Spleen (tissue), 11 donors: ENCODE measurements at regions not wholly inside any gene's neighbourhood (a gene's known extent, or its start where the extent isn't known, plus 50 kb on each side); places are given as distances from the start of the nearest gene placed in this dataset.

ENCODE experiments used
- DNase-seq: peaks from one replicate; pipeline ENCODE4 v3.0.0-alpha.2; 2020
- H3K27ac ChIP-seq, 8 donors: fragments of 200-600 bp; sonication (generic) in 7 of 8; 1 replicate in 4 of 8; 2 replicates in 4 of 8; pipeline versions ENCODE4 v1.5.0 to v1.8.0; 2016 to 2021; ENCODE audit warnings: inconsistent platforms in 4 of 8, mild to moderate bottlenecking in 4 of 8, moderate library complexity in 1 of 8
- H3K27me3 ChIP-seq, 7 donors: fragments of 200-600 bp; sonication (generic) in 6 of 7; replicated peaks in 1 of 7; 1 replicate in 4 of 7; 2 replicates in 3 of 7; pipeline versions ENCODE4 v1.5.0 to v1.8.0; 2016 to 2021; ENCODE audit warnings: inconsistent platforms in 3 of 7, mild to moderate bottlenecking in 1 of 7
- H3K36me3 ChIP-seq, 6 donors: fragments of 200-600 bp; sonication (generic) in 5 of 6; 1 replicate in 4 of 6; 2 replicates in 2 of 6; pipeline versions ENCODE4 v1.5.0 to v1.8.0; 2016 to 2021; ENCODE audit warnings: inconsistent platforms in 2 of 6
- H3K4me1 ChIP-seq, 6 donors: fragments of 200-600 bp; sonication (generic) in 5 of 6; 1 replicate in 3 of 6; 2 replicates in 3 of 6; pipeline versions ENCODE4 v1.5.0 to v1.8.0; 2016 to 2021; ENCODE audit warnings: inconsistent platforms in 3 of 6
- H3K4me3 ChIP-seq, 8 donors: fragments of 200-600 bp; sonication (generic) in 7 of 8; 1 replicate in 4 of 8; 2 replicates in 4 of 8; pipeline versions ENCODE4 v1.5.0 to v1.8.0; 2016 to 2021; ENCODE audit warnings: inconsistent platforms in 4 of 8, mild to moderate bottlenecking in 4 of 8, moderate library complexity in 2 of 8
- H3K9me3 ChIP-seq, 8 donors: fragments of 200-600 bp; sonication (generic) in 7 of 8; 1 replicate in 4 of 8; 2 replicates in 4 of 8; pipeline versions ENCODE4 v1.5.0 to v1.8.0; 2016 to 2021; ENCODE audit warnings: inconsistent platforms in 4 of 8
- POLR2A ChIP-seq, 3 donors: fragments of 450-650 bp; IDR thresholded peaks; one replicate each; pipeline ENCODE4 v1.5.1; 2017; ENCODE audit warnings: antibody characterized with exemption in 3 of 3, mild to moderate bottlenecking in 1 of 3
- POLR2AphosphoS5 ChIP-seq, 3 donors: sonication (generic); formaldehyde crosslinking; IDR thresholded peaks; one replicate each; pipeline ENCODE4 v1.5.1; 2017; ENCODE audit warnings: antibody characterized with exemption in 3 of 3
- WGBS, 5 donors: extraction: QIAGEN DNeasy Blood & Tissue Kit in 3 of 5; methylation state at CpG; one replicate each; pipeline versions ENCODE4 v1.1.5 to v1.1.7; 2013 to 2018; 5-methylcytosine and 5-hydroxymethylcytosine counted together
- intact Hi-C: fragments of 100-400 bp; cut with DNase I; formaldehyde crosslinking; loops from one replicate; pipeline ENCODE4 v1.15.0; 2023; ENCODE audit warnings: low total_unique reads
- TF ChIP-seq, protein P1 (sequence below), 11 experiments: fragments of 200-600 bp in 7 of 11; fragments of 450-650 bp in 4 of 11; sonication (generic) in 4 of 11; IDR thresholded peaks in 8 of 11; conservative IDR thresholded peaks in 3 of 11; 1 replicate in 7 of 11; 2 replicates in 4 of 11; pipeline versions ENCODE4 v1.4.0 to v1.8.0; 2016 to 2021; ENCODE audit warnings: antibody characterized with exemption in 11 of 11, inconsistent platforms in 4 of 11, mild to moderate bottlenecking in 1 of 11
- donor health status: healthy with polysubstance abuse.
- donor health status: DM: no; HTN: no; CAD: no; lungs with moderate emphysema.
- donor health status: DM: no; HTN: no; CAD: no.
- donor health status: Bipolar disorder and iron deficiency.
- donor health status: healthy.
- donor health status: DM: no; HTN: no; CAD: no.
- donor health status: DM: yes; HTN: yes; CAD: no.

DNA sequence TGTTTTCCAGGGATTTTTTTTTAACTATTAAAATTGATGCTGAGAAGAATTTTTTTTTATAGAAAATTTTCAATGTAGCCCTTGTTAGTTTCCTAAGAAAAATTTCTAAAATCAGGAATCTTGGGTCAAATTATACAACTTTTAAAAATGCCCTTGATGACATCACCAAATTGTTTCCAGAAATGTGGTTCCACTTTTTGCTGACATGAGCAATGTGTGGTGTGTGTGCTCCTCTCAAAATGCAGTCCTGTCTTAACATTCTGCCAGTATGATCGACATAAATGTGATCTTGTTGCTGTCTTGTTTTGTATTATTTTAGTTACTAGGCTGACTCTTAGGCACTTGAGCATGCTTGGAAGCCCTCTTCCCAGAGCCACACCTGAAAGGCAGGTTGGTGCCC, 89.7 kb upstream of the ST6GAL2 start:
- H3K4me1 ChIP-seq, result no peaks in the 10 kb centered on the region
- TF ChIP-seq POLR2A (IDR thresholded peaks at IDR 0.05), result no peak
- no peak for TF ChIP-seq POLR2AphosphoS5 (IDR thresholded peaks at IDR 0.05)
- TF ChIP-seq, protein P1, sequence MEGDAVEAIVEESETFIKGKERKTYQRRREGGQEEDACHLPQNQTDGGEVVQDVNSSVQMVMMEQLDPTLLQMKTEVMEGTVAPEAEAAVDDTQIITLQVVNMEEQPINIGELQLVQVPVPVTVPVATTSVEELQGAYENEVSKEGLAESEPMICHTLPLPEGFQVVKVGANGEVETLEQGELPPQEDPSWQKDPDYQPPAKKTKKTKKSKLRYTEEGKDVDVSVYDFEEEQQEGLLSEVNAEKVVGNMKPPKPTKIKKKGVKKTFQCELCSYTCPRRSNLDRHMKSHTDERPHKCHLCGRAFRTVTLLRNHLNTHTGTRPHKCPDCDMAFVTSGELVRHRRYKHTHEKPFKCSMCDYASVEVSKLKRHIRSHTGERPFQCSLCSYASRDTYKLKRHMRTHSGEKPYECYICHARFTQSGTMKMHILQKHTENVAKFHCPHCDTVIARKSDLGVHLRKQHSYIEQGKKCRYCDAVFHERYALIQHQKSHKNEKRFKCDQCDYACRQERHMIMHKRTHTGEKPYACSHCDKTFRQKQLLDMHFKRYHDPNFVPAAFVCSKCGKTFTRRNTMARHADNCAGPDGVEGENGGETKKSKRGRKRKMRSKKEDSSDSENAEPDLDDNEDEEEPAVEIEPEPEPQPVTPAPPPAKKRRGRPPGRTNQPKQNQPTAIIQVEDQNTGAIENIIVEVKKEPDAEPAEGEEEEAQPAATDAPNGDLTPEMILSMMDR (IDR thresholded peaks at IDR 0.05 in 8 of 11, conservative IDR thresholded peaks at IDR 0.05 in 3 of 11), result no peak
- DNase-seq, result no peak
- H3K27me3 ChIP-seq, result no peaks in the 10 kb centered on the region
- WGBS, 5 donors, result 69 to 91% (median 87%) methylated on average over 1 of the region's 1 CpG
- no peak overlapping the region for H3K4me3 ChIP-seq
- no peaks in the 10 kb centered on the region for H3K9me3 ChIP-seq
- intact Hi-C loops, result no loop called here
- H3K27ac ChIP-seq, result no peak overlapping the region
- H3K36me3 ChIP-seq, result no peaks in the 10 kb centered on the region

DNA sequence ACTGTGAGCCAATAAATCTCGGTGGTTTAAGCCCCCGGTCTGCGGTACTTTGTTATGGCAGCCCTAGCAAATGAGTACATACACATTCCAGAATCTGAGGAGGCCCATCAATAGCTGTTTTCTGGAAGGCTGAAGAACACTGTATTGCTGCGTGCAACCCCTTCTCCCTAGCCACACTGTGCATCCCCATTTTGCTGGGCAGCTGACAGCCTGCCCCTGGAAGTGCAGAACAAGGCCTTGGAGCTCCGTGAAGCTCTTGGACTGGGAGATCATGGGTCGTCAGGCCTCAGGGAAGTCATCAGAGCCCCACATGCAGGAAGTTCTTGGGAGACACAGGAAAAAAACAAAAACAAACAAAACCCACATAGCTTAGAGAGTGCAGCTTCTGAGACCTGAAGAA, 90.6 kb upstream of the ST6GAL2 start:
- TF ChIP-seq POLR2AphosphoS5 (IDR thresholded peaks at IDR 0.05), result no peak
- TF ChIP-seq, protein P1 (IDR thresholded peaks at IDR 0.05 in 8 of 11, conservative IDR thresholded peaks at IDR 0.05 in 3 of 11), result no peak
- TF ChIP-seq POLR2A (IDR thresholded peaks at IDR 0.05), result no peak
- no peak for DNase-seq
- H3K9me3 ChIP-seq, result no peaks in the 10 kb centered on the region
- H3K27ac ChIP-seq, result no peak overlapping the region
- WGBS, 5 donors, result 74 to 81% (median 76%) methylated on average over 6 of the region's 6 CpGs
- H3K4me3 ChIP-seq, result no peak overlapping the region
- no peaks in the 10 kb centered on the region for H3K36me3 ChIP-seq
- H3K27me3 ChIP-seq, result no peaks in the 10 kb centered on the region
- H3K4me1 ChIP-seq, result no peaks in the 10 kb centered on the region
- intact Hi-C loops, result no loop called here

DNA sequence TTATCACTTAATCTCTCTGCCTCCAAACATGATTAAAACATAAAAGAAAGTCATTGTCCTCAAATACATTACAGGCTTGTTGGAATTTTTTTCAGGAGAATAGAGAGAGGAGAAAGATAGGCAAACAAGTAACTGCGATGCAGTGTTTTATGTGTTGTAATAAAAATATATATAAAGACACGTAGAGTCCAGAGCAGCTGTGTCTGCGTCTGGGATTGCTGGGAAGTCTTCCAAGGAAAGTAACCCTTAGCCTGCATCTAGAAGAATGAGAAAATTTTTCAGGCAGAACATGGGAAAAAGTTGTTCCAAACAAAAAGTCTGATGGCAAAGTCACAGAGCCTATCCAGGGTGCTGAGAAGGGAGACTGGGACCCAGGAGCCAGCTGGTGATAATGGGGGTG, 91.8 kb upstream of the ST6GAL2 start:
- Histone ChIP-seq H3K9me3 (no peaks in the 10 kb centered on the region), H3K36me3 (no peaks in the 10 kb centered on the region), H3K27me3 (no peaks in the 10 kb centered on the region), H3K27ac (no peak overlapping the region), H3K4me3 (no peak overlapping the region), H3K4me1 (no peaks in the 10 kb centered on the region)
- WGBS, 5 donors, result 69 to 81% (median 79%) methylated on average over 3 of the region's 3 CpGs
- TF ChIP-seq POLR2AphosphoS5 (IDR thresholded peaks at IDR 0.05), result no peak
- TF ChIP-seq, protein P1 (IDR thresholded peaks at IDR 0.05 in 8 of 11, conservative IDR thresholded peaks at IDR 0.05 in 3 of 11), result no peak
- TF ChIP-seq POLR2A (IDR thresholded peaks at IDR 0.05), result no peak
- intact Hi-C loops, result no loop called here
- no peak for DNase-seq

- no peaks in the 10 kb centered on the region for H3K9me3 ChIP-seq
- no peaks in the 10 kb centered on the region for H3K27me3 ChIP-seq
- intact Hi-C loops, result no loop called here
- 91 to 94% (median 93%) methylated on average over 13 of the region's 13 CpGs for WGBS, 5 donors
- no peak overlapping the region for H3K4me3 ChIP-seq
- TF ChIP-seq POLR2AphosphoS5 (IDR thresholded peaks at IDR 0.05), result no peak
- TF ChIP-seq POLR2A (IDR thresholded peaks at IDR 0.05), result no peak
- TF ChIP-seq, protein P1 (IDR thresholded peaks at IDR 0.05 in 8 of 11, conservative IDR thresholded peaks at IDR 0.05 in 3 of 11), result no peak
- no peak for DNase-seq
- H3K4me1 ChIP-seq, result no peaks in the 10 kb centered on the region
- H3K36me3 ChIP-seq, result no peaks in the 10 kb centered on the region
- no peak overlapping the region for H3K27ac ChIP-seq
Measured at GRCh38 chr2:106978647-106979046, 92.7 kb upstream of the ST6GAL2 start.
